KBM-7 (cell line): ENCODE measurements at regions not wholly inside any gene's neighbourhood (a gene's known extent, or its start where the extent isn't known, plus 50 kb on each side); places are given as distances from the start of the nearest gene placed in this dataset.

Experiments
- DNase-seq: peaks from one replicate; pipeline ENCODE4 v3.0.0-alpha.2; 2015
- in situ Hi-C: fragments of 300-500 bp; cut with MboI; formaldehyde crosslinking; loops from 2 replicates; pipeline ENCODE4 v1.14.3; 2020; ENCODE audit warnings: low sequenced_read_pairs, low pct_unique_long_range_greater_than_20kb, mixed read lengths

DNA sequence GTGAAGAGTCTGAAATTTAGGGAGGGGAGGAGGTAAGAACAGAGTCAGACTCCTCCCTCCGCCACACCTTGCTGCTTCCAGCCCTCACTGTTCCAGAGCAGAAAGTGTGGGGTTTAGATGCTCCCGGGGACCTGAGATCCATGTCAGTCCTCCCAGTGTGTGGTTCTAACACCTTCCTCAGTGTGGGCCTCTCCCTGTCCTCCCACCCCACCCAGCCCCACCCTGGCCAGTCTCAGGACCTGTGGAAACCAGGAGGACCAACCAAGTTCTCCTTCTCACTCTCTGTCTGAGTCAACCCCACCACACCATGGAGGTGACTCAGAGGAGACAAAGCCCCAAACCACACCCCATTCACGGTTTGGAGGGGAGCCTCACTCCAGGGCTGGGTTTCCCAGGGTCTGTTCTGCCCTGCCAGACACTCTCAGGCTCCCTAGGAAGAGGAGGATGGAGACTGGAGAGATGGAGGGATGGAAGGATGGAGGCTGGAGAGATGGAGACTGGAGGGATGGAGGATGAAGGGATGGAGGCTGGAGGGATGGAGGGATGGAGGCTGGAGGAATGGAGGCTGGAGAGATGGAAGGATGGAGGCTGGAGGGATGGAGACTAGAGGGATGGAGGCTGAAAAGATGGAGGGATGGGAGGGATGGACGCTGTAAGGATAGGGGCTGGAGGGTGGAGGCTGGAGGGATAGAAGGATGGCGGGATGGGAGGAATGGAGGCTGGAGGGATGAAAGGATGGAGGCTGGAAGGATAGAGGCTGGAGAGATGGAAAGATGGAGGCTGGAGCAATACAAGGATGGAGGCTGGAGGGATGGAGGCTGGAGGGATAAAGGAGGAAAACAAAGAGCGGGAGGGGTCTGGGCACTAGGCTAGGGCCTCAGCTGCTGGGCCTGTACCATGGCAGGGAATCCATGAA, 100.9 kb upstream of the RUNX3 start:
- in situ Hi-C loops, result no loop called here
- DNase-seq, result no peak

DNA sequence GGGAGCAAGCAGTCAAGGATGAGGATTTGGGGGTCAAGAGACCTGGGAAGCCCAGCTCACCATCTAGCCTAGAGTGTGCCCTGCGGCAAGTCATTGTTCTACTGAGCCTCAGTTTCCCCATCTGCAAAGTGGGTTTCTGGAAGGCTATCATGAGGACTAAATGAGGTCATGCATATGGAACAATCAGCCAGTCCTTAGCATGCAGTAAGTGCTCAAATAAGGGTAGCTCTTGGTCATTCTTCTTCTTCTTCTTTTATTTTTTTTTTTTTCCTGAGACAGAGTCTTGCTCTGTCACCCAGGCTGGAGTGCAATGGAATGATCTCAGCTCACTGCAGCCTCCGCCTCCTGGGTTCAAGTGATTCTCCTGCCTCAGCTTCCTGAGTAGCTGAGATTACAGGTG, 99.9 kb upstream of the RUNX3 start:
- DNase-seq, result no peak
- in situ Hi-C loops, result no loop called here

- DNase-seq, result no peak
- in situ Hi-C loops, result no loop called here
Measured at GRCh38 chr1:25028907-25029599, 99.0 kb upstream of the RUNX3 start.

GRCh38 chr1:25028587-25028906, 98.5 kb upstream of the RUNX3 start:
- no peak for DNase-seq
- in situ Hi-C loops, result no loop called here

GRCh38 chr1:25027822-25028586, 97.9 kb upstream of the RUNX3 start:
- DNase-seq, result no peak
- in situ Hi-C loops, result no loop called here

- in situ Hi-C loops, result no loop called here
Measured at GRCh38 chr1:25026730-25027450, 96.8 kb upstream of the RUNX3 start.

DNA sequence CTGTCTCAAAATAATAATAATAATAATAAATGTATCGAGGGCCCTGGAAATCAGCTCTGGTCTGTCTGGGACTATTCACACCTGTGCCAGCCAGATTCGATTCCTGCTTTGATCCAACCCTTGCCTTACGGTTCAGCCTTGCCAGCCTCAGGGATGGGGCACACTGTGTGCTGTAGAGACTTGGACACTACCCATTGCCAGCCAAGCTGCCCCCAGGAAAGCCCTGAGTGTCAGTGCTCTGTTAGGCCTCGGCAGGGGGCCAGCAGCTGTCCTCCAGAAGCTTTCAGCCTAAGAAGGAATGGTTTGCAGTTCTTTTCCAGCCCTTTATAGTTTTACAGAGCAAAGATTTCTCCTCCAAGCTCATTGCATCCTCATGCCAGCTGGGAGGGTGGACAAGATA, 96.2 kb upstream of the RUNX3 start:
- DNase-seq, result no peak
- in situ Hi-C loops, result no loop called here

More at GRCh38 chr1:25026730-25027450, 96.8 kb upstream of the RUNX3 start:
- no peak for DNase-seq

DNA sequence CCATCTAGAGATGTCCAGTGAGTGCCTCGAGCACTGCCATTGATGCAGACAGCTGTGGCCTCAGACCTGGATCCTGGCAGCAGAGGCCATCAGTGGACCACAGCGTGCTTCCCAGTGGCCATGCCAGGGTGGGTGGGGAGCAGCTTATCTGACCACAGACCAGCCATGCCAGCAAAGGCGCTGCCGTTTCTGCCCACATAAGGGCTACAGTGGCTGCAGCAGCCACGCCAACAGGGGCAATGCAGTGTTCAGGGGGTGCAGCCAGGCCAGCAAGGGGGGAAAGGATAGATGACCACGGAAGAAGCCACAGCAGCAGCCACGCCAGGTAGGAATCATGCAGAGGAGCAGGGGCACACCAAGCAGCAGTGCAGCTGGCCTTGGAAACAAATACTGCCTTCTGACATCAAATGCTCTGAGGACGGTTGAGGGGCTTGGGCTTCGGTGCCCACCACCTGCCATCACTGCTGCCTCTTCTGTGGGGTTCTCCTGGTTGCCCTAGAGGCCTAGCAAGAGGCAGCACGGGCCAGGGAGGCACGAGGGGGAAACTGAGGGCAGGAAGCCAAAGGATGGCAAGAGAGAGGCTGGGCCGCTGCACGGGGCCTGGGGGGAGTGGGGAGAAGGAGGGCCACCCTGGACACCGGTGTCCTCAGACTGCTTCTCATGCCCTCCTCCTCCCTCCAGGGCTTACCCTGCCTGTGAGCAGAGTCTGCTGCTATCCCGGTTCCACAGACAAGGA, 94.7 kb upstream of the RUNX3 start:
- no peak for DNase-seq
- in situ Hi-C loops, result no loop called here

- DNase-seq, result no peak
- in situ Hi-C loops, result no loop called here
Measured at GRCh38 chr1:25023826-25024225, 93.8 kb upstream of the RUNX3 start.

DNA sequence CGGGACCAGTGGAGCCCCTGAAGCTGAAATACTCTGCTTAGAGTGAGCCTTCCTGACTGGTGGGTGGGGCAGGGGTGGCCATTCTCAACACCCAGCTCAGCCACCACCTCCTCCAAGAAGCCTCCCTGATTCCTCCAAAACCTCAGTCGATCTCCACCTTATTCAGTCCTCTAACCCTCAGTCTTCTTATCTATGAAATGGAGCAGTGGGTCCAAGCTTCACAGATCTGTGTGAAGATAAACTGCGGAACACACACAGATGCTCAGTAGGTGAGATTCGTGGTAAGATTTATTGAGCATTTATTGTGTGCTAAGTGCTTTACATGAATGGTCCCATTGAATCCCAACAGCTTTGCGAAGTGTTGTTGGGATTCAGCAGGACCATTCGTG, 93.1 kb upstream of the RUNX3 start:
- in situ Hi-C loops, result no loop called here

GRCh38 chr1:25022361-25023189, 92.5 kb upstream of the RUNX3 start:
- in situ Hi-C loops, result no loop called here
- DNase-seq, result peak; percentile 96

More for the DNA sequence above, 93.1 kb upstream of the RUNX3 start:
- no peak for DNase-seq

DNA sequence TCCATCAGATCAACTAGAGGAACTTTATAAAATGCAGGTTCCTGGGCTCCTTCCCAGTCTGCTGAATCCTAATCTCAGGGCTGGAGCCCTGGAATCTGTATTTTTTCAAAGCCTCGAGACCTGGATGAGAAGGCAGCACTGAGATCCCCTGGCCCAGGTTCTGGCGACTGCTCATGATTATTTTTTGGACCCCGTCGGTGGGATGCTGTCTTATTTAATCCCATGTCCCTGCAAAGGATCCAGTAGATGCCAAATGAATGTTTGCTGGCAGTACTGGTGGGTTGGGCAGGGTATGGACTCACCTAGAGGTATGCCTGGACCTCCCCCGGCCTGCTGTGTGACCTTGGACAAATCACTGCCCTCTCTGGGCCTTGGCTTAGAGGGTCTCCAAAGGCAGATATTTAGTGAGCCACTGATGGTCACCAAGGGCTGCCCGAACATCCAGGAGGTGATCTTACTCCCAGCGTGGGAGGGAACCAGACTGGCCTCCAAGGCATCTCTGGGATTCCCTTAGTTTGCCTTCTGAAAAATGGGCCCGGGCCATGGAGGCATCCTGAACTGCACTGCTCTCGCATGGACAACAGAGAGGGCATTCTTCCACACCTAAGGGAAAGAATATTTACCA, 91.6 kb upstream of the RUNX3 start:
- no peak for DNase-seq
- in situ Hi-C loops, result no loop called here

DNA sequence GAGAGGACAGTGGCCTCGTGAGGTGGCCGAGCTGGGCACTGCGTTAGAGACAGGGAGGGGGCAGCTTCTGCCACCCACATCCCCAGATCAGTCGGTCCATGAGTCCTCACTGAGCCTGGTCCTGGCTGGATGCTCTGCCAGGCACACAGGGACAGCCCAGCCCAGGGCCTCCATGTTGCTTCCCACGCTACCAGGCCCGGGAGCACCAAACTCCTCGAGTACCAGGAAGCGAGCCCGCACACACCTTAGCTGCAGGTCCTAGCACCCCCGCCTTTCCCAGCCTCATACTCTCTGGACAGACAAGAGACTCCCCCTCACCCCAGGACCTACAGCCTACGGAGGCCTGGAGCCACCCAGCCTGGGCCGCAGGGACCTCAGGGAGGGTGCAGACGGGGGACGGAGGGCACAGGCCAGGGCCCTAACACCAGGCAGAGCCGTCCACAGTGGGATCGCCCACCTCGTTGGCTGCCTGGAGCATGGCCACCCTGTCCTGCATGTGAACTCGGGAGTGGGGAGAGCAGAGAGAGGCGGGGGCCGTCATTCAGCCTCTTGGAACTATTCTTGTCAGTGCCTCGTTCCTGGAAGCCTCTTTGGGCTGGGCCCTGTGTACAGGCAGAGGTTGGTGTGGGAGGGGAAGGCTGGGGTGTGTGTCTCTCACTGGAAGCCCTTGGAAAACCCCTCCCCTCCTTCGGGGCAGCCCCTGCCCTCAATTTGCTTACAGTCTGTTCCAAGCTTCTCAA, 90.9 kb upstream of the RUNX3 start:
- no peak for DNase-seq
- in situ Hi-C loops, result no loop called here

- no peak for DNase-seq
- in situ Hi-C loops, result no loop called here
Measured at GRCh38 chr1:25020173-25020845, 90.2 kb upstream of the RUNX3 start.

DNA sequence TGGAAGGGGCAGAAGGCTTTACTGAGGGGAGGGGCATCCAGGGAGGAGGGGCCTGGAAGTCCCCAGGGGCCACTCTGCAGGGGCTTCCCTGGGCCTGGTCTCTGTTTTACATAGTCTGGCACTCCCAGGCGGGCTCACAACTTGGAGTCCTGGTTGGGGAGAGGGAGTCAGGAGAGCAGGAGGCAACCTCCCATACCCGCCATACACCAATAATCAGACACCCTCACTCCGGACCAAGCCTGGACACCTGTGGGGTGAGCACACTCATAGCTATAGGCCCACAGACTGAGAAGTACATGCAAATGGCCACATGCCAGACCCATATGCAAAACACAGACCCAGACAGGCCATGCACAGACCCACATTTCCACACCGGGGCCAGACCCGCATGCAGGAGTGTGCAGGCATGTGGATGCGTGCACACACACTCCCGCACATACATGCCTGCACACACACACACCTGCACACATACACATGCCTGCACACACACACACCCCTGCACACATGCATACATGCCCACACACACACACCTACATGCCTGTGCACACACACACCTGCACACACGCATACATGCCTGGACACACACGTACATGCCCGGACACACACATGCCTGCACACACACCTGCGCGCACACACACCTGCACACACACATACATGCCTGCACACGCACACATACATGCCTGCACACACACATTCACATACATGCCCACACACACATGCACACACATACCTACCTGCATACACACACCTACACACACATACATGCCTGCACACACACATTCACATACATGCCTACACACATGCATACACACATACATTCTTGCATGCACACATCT, 89.5 kb upstream of the RUNX3 start:
- no peak for DNase-seq
- in situ Hi-C loops, result no loop called here

- no peak for DNase-seq
- in situ Hi-C loops, result no loop called here
Measured at GRCh38 chr1:25018943-25019336, 88.9 kb upstream of the RUNX3 start.
